ENCODE measurements at regions not wholly inside any gene's neighbourhood (a gene's known extent, or its start where the extent isn't known, plus 50 kb on each side); places are given as distances from the start of the nearest gene placed in this dataset.

GRCh38 chr6:132068766-132069165, 117.6 kb upstream of the CCN2 start:
- Histone ChIP-seq H3K23ac (ENCODE audit: insufficient read length) (no peak overlapping the region), H3K36me3 (ENCODE audit: control insufficient read depth in 2 of 4, insufficient read depth in 4 of 4, low read length in 3 of 4) (no peaks in the 10 kb centered on the region), H2BK20ac (ENCODE audit: low read length) (no peak overlapping the region), H2BK5ac (ENCODE audit: low read depth, low read length) (no peak overlapping the region), H4K91ac (replicated peaks; ENCODE audit: insufficient read length, low read length) (no peak overlapping the region), H3K79me2 (ENCODE audit: control insufficient read depth in 1 of 2, insufficient read depth in 2 of 2, low read length in 2 of 2) (no peaks in the 10 kb centered on the region), H3K56ac (replicated peaks; ENCODE audit: insufficient read length, low read depth, low read length) (no peak overlapping the region), H2BK12ac (ENCODE audit: low read depth, low read length) (no peak overlapping the region), H3K27me3 (replicated peaks in 1 of 4; ENCODE audit: control insufficient read depth in 3 of 4, extremely low read depth in 1 of 4, insufficient read depth in 3 of 4, low read length in 3 of 4) (no peaks in the 10 kb centered on the region), H3K4me1 (replicated peaks in 1 of 4; ENCODE audit: control insufficient read depth in 3 of 4, insufficient read depth in 4 of 4, low read length in 3 of 4) (no peaks in the 10 kb centered on the region), H2AK5ac (ENCODE audit: low read depth, low read length) (no peak overlapping the region), H3K18ac (ENCODE audit: extremely low read depth, low read length) (no peak overlapping the region), H3K4me2 (ENCODE audit: insufficient read depth in 1 of 2, low read depth in 2 of 2, low read length in 2 of 2) (no peak overlapping the region), H4K20me1 (replicated peaks in 1 of 2; ENCODE audit: control insufficient read depth in 1 of 2, insufficient read depth in 2 of 2, low read length in 2 of 2) (no peaks in the 10 kb centered on the region), H3K4ac (replicated peaks; ENCODE audit: insufficient read length, low read depth, low read length) (no peak overlapping the region), H3K9me3 (ENCODE audit: insufficient read depth in 2 of 2, low read depth in 1 of 2, low read length in 1 of 2) (no peaks in the 10 kb centered on the region), H3K9ac (replicated peaks in 1 of 4; ENCODE audit: extremely low read depth in 1 of 4, low read depth in 3 of 4, low read length in 3 of 4) (no peak overlapping the region), H3K27ac (ENCODE audit: low read depth, low read length) (no peak overlapping the region), H2BK120ac (replicated peaks; ENCODE audit: low read depth, low read length) (no peak overlapping the region), H3K4me3 (ENCODE audit: extremely low read depth in 1 of 4, insufficient read depth in 2 of 4, low read depth in 3 of 4, low read length in 4 of 4) (no peak overlapping the region), H3K23me2 (ENCODE audit: low read depth, low read length) (no peaks in the 10 kb centered on the region), H3K14ac (ENCODE audit: insufficient read length) (no peak overlapping the region), H4K8ac (ENCODE audit: extremely low read depth, insufficient read depth, low read length) (no peak overlapping the region), H3K79me1 (ENCODE audit: low read depth, low read length) (no peaks in the 10 kb centered on the region), H2BK15ac (ENCODE audit: low read length) (no peak overlapping the region), H4K5ac (ENCODE audit: insufficient read length, low read depth, low read length) (no peak overlapping the region), H2AFZ (ENCODE audit: low read length) (no peak overlapping the region)
- POLR2A ChIA-PET (ENCODE audit: partially characterized antibody): no interaction called here
- DNase-seq (ENCODE audit: low read depth in 1 of 2, low spot score in 2 of 2) (no peak), FAIRE-seq (no peak)
- no peak for TF ChIP-seq CHD1 (IDR thresholded peaks at IDR 0.05; ENCODE audit: low read depth, low read length)
- TF ChIP-seq CBX5 (IDR thresholded peaks at IDR 0.05; ENCODE audit: low read depth, low read length): no peak
- TF ChIP-seq CEBPB (IDR thresholded peaks at IDR 0.05; ENCODE audit: low read depth, low read length): no peak
- no peak for TF ChIP-seq ZNF274 (IDR thresholded peaks at IDR 0.05; ENCODE audit: borderline replicate concordance, extremely low read depth, low read length)
- TF ChIP-seq HDAC6 (IDR thresholded peaks at IDR 0.05; ENCODE audit: low read depth, low read length): no peak
- CTCF ChIA-PET (ENCODE audit: partially characterized antibody): no interaction called here
- 81% methylated on average over 3 of the region's 3 CpGs; no CpG with 5 or more reads in 1 of the 2 experiments for WGBS, 2 experiments (ENCODE audit: extremely low coverage in 1 of 2, insufficient coverage in 1 of 2, insufficient read length in 1 of 2, insufficient replicate concordance in 2 of 2, low coverage in 1 of 2, low lambda C conversion rate in 2 of 2, missing lambda C conversion rate in 1 of 2)

All from H1 (cell line).